Left kidney (tissue), 1 donor: ENCODE measurements at regions not wholly inside any gene's neighbourhood (a gene's known extent, or its start where the extent isn't known, plus 50 kb on each side); places are given as distances from the start of the nearest gene placed in this dataset.

Source experiments
- DNase-seq: peaks from one replicate; pipeline ENCODE4 v3.0.0-alpha.2; 2013

- no peak for DNase-seq
Measured at GRCh38 chr11:127118811-127119210, 118.2 kb upstream of the KIRREL3 start.

GRCh38 chr11:127117231-127117739 is 116.7 kb upstream of the KIRREL3 start:
- no peak for DNase-seq

- DNase-seq = no peak
Measured at GRCh38 chr11:127115844-127116243, 115.3 kb upstream of the KIRREL3 start.

- no peak for DNase-seq
Measured at GRCh38 chr11:127114035-127114434, 113.5 kb upstream of the KIRREL3 start.

- DNase-seq = no peak
Measured at GRCh38 chr11:127110542-127110941, 110.0 kb upstream of the KIRREL3 start.

GRCh38 chr11:127109796-127110480 is 109.4 kb upstream of the KIRREL3 start:
- DNase-seq = no peak

- DNase-seq = no peak
Measured at GRCh38 chr11:127108838-127109237, 108.3 kb upstream of the KIRREL3 start.

GRCh38 chr11:127106938-127107337 is 106.4 kb upstream of the KIRREL3 start:
- DNase-seq = no peak

- DNase-seq = peak; percentile 68
Measured at GRCh38 chr11:127105593-127106541, 105.3 kb upstream of the KIRREL3 start.

- DNase-seq = peak; percentile 11
Measured at GRCh38 chr11:127103586-127104388, 103.2 kb upstream of the KIRREL3 start.

GRCh38 chr11:127098684-127099083 is 98.1 kb upstream of the KIRREL3 start:
- DNase-seq = peak; percentile 39

- DNase-seq = no peak
Measured at GRCh38 chr11:127080735-127081134, 80.2 kb upstream of the KIRREL3 start.

GRCh38 chr11:127075758-127076157 is 75.2 kb upstream of the KIRREL3 start:
- no peak for DNase-seq

- DNase-seq = peak; percentile 56
Measured at GRCh38 chr11:127074151-127074761, 73.7 kb upstream of the KIRREL3 start.

- no peak for DNase-seq
Measured at GRCh38 chr11:127073621-127074020, 73.1 kb upstream of the KIRREL3 start.

GRCh38 chr11:127071606-127072005 is 71.0 kb upstream of the KIRREL3 start:
- DNase-seq = no peak

GRCh38 chr11:127070808-127071207 is 70.2 kb upstream of the KIRREL3 start:
- DNase-seq = no peak

- no peak for DNase-seq
Measured at GRCh38 chr11:127066401-127067090, 66.0 kb upstream of the KIRREL3 start.

GRCh38 chr11:127063241-127063640 is 62.7 kb upstream of the KIRREL3 start:
- DNase-seq = no peak

GRCh38 chr11:127061947-127062346 is 61.4 kb upstream of the KIRREL3 start:
- no peak for DNase-seq

- no peak for DNase-seq
Measured at GRCh38 chr11:127059750-127060149, 59.2 kb upstream of the KIRREL3 start.
